Liver (tissue), 2 donors: ENCODE measurements at regions not wholly inside any gene's neighbourhood (a gene's known extent, or its start where the extent isn't known, plus 50 kb on each side); places are given as distances from the start of the nearest gene placed in this dataset.

Source experiments
- NR2F2 ChIP-seq: IDR thresholded peaks from 2 replicates; pipeline ENCODE4 v1.6.1; 2016; ENCODE audit warnings: antibody characterized with exemption
- RAD21 ChIP-seq, 2 donors: IDR thresholded peaks; 2 replicates each; pipeline ENCODE4 v1.6.1; 2016; ENCODE audit warnings: antibody characterized with exemption in 2 of 2, mild to moderate bottlenecking in 2 of 2
- donor health status: healthy.

DNA sequence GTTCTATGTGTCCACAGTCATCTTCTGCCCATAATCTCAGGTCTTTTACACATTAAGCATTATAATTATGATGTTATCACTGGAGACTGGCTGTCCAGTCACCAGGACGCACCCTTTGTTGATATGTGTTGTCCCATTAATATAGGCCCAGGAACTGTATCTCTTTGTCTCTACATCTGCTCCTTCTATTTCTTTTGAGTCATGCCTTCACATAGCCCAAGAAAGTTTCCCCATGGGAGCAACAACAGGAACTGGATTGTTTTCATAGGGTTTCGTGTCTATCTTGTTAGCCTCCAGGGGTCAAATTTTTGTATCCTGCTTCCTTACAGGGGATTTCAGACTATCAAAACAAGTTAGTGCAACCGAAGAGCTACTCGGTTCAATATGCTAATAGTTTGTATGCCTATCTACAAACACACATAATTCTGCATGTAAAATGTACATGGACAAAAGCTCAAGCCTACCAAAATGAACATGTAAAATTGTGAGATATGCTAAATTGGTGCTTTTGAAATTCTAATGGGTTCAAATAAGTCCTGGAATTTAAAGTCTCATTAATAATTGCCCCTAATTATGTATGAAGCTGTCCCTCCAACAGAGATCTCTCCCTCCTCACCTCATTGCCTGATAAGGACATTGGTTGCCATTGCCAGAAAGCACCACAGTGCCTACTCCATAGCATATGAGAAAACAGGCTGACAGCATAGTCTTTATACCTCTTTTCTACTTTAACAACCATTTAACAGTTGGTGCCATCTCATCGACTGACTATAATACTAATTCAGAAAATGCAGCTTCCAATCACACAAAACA, 99.8 kb upstream of the DIO2 start:
- TF ChIP-seq RAD21 (IDR thresholded peaks at IDR 0.05), result no peak
- no peak for TF ChIP-seq NR2F2
